ENCODE measurements at regions not wholly inside any gene's neighbourhood (a gene's known extent, or its start where the extent isn't known, plus 50 kb on each side); places are given as distances from the start of the nearest gene placed in this dataset.
A peak's percentile ranks its signal among the peaks of the same experiment; 100 is the strongest.

DNA sequence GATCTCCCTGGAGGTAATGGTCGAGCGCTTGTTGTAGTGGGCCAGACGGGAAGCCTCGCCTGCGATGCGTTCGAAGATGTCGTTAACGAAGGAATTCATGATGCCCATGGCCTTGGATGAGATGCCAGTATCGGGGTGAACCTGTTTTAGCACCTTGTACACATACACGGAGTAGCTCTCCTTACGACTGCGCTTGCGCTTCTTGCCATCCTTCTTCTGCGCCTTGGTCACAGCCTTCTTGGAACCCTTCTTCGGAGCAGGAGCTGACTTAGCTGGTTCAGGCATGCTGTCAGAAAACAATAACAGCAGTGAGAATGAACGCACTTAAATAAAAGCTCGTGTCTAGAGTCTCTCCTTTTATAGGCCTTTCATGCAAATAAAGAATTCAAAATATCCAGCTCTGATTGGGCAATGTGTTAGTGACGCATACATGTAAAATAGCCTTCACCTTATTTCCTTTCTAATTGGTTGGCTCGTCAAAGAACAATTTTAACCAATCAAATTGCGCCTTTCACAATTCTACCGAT lies 129.2 kb downstream of the HFE start:
- DNase-seq = peak; percentile 99

DNA sequence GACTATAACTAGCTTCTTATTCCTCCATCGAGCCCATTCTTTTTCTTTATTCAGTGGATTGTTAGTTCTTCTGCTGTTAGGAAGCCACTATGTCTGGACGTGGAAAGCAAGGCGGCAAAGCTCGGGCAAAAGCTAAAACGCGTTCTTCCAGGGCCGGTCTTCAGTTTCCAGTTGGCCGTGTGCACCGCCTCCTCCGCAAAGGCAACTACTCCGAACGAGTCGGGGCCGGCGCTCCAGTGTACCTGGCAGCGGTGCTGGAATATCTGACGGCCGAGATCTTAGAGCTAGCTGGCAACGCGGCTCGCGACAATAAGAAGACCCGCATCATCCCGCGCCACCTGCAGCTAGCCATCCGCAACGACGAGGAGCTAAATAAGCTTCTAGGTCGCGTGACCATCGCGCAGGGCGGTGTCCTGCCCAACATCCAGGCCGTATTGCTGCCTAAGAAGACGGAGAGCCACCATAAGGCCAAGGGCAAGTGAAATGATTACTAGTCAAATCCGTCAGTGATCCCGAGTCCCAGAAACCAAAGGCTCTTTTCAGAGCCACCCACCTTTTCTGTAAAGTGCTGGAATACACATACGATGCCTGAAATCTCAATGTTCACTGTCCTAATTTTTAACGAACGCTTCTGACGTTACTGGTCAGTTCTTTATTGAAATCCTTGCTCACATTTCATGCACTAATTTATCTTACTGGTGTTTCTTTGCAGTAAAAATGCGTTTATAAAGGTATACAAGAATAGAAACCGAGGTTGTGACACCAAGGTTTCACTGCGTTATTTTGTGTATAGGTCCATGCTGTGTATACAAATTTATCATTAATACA lies 129.9 kb downstream of the HFE start:
- peak; percentile 97 for DNase-seq

DNA sequence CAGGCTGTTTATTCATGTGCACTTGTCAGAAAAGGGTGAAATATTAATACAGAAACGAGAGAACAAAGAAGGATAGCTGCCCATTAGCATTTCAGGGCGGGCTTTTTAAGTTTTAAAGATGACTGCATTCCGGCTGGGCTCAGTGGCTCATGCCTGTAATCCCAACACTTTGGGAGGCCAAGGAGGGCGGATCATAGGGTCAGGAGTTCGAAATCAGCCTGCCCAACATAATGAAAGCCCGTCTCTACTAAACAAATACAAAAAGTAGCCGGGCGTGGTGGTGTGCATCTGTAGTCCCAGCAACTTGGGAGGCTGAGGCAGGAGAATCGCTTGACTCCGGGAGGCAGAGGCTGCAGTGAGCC lies 130.5 kb downstream of the HFE start:
- peak; percentile 35 for DNase-seq

DNA sequence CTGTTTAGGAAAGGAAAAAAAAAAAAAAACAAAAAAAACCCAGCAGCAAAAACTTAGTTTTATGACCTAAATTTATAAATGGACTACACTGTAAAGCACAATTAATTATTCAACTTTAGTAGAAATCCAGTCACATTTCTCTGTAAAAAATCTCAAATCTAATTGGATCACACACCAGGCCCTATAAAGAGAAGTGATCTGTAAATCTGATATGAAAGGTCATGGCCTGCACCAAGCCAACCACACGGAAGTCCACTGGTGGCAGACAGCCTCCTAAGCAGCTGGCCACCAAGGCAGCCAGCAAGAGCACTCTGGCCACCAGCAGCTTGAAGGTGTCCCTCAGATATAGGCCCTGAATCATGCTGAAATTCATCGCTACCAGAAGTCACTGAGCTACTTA lies 131.6 kb downstream of the HFE start:
- no peak for DNase-seq

DNA sequence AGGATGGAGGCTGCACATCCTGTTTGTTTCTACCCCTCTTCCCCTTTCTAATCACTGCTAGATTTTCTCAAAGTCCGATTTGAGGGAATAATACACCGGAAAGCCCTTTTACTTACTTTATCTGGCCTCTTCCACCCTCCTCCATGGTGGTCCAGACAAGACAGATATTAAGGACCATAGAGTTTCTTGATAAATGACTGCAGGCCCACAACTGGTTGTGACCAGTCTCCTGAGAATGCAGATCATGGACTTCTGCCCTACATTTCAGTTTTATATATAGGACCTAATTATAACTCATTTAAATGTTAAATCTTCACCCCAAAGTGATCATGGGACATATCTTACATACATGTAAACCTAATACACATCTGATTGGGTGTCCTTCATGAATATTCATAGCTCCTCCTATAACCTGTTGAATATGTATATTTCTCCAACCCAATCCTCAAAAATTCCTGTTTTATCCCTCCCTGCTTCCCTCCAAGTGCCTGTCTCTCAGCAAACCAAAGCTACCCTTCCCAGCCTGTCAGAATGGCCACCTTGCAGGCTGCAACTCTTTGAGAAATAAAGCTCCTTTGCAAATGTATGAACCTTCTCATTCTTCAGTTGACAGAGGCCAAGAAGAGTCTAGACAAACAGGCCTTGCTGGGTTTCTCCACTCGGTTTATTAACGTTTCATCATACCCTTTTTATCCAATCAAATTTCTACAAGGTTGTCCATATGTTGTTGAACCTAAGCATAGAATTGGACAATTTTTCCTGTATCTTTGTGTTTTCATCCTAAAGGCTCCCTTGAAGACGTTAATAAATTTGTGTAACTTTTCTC lies 133.1 kb downstream of the HFE start:
- DNase-seq = no peak

DNA sequence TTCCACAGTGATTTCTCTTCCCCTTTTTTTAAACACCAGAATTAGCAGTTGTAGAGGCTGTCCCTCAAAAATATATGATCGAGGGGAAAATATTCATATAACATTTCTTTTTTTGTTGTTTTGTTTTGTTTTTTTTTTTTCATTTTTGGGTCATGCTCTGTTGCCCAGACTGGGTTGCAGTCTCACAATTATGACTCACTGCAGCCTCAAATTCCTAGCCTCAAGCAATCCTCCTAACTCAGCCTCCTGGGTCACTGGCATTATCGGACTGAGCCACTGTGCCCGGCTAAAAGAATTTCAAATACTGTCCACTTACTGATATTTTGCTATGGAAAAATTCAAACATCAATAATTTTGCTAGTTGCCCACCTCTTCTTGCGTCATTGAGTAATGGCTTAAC lies 134.0 kb downstream of the HFE start:
- no peak for DNase-seq

DNA sequence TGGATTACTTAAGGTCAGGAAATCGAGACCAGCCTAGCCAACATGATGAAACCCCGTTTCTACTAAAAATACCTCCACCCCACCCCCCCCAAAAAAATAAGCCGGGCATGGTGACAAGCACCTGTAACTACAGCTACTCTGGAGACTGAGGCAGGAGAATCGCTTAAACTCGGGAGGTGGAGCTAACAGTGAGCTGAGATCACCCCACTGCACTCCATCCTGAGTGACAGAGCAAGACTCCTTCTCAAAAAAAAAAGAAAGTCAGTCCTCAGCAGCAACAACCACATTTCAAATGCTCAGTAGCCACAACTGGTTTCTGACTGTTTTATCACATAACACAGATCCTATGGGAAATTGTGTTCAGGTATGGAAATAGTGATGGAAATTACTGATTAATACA lies 135.3 kb downstream of the HFE start:
- DNase-seq = no peak

DNA sequence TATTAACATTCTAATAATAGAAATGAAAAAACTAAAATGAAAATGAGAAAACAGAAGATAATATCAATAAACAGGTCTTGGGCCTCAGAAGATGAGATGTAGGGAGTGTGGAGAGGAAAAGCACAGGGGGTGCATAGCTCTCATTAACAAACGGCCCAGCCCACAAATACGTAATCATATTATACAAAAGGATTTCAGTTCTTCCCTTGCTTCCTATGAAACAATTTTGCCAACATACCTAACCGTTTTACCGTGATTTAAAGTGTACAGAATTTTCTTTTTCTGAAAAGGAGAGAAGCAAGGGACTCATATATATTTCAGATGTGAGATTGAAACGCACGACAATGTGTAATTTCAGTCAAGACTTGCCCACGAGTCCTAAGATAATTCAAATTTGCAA lies 136.0 kb downstream of the HFE start:
- peak; percentile 76 for DNase-seq

DNA sequence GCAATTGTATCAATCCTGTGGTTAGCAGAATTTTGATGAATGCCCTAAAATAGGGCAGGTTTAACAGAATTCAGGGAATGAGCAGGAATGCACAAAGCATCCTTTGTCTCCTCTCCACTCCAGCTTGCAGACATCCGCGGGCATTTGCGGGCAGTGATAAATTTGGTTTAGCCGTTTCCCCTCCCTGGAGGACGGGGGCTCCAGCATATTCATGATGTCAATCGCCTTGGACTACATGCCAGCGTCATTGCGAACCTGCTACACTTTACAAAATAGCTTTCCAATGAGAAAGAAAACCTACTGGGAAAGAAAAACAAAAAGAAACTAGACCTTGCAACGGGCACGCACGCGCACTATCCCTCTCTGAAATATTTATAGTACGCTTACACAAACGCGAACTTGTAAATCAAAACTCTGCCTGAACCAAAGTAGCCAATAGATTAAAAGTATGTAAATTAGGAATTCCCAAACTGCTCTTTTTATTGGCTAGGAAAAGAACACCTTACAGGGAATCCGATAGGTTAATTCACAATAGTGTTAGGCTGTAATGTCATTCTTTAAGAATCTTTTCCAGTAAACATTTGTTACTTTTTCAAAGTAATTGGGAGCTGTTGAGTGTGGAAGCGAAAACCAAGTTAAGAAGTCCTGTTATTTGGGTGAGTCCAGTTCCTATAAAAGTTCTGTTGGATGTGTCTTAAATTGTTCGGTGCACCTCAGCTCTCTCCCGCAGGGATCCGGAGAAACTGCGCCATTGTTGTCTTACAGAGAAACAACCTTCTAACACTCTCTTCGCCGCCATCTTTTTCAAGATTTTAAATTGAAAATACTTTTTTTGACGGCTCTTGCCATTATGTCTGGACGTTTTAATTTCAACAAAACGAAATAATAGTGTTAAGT lies 136.7 kb downstream of the HFE start:
- DNase-seq = peak; percentile 98

DNA sequence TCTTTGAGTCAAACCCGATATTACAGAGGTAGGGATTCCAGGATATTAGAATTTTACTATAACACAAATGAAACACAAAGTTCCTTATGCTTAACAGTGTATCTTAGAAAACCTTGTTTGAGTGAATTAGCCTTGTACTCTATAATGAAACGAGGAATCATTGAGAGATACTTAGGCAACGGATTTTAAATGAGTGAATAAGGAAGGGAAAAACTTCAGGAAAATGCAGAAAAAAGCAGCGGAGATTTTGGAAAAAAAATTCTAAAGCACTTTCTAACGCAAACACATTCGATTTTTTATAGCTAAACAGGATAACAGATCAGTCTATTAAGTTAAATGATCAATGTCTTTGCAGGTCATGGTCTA lies 137.3 kb downstream of the HFE start:
- DNase-seq = no peak

DNA sequence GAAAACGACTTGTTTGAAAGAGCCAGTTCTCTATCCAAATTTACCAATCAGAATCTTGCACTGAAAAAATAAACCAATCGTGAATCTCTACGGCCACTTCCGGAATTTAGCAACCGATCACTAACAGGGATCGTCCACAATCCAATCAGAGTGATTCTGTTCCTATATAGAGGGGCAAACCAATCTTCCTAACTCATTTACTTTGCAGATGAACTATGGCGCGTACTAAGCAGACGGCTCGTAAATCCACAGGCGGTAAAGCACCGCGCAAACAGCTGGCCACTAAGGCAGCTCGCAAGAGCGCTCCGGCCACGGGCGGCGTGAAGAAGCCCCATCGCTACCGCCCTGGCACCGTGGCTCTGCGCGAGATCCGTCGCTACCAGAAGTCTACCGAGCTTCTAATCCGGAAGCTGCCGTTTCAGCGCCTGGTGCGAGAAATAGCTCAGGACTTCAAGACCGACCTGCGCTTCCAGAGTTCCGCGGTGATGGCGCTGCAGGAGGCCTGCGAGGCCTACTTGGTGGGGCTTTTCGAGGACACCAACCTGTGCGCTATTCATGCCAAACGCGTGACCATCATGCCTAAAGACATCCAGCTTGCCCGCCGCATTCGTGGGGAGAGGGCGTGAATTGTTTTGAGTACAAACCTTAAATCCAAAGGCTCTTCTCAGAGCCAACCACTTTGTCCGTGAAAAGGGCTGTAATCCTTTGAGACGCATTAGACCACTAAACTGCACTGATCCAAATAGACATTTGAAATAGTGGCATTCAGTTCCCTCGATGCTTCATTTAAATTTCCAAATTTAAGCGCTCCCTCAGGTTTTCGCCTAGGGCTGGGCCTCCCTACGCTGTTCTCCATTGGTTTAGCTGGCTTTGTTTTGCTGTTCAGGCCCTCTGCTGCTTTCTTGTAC lies 138.0 kb downstream of the HFE start:
- DNase-seq = peak; percentile 75

DNA sequence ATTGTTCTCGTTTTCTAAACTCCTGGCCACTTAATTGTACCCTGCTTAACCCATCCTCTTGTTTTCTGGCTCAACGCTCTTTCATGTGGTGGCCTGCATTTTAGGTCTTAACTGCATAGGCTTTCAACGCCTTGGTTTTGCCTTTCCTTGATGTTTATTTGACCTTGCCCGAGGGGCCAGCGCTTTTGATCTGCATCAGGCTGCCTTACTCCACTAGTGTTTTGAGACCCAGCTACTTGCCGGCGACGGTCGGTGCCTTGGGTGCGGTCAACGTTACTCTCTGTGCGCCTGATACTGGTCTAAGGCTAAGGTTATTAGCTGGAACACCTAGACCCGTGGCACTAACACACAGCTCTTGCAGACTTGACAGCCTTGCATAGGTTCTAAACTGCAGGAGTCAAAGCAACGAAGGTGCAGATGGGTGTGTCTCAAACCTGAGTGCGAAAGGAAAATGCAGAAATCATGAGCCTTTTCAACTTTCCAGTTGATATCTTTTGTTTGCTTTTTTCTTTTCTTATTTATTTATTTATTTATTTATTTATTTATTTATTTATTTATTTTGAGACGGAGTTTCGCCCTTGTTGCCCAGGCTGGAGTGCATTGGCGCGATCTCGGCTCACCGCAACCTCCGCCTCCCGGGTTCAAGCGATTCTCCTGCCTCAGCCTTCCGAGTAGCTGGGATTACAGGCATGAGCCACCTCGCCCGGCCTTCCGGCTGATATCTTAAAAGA lies 138.8 kb downstream of the HFE start:
- no peak for DNase-seq

DNA sequence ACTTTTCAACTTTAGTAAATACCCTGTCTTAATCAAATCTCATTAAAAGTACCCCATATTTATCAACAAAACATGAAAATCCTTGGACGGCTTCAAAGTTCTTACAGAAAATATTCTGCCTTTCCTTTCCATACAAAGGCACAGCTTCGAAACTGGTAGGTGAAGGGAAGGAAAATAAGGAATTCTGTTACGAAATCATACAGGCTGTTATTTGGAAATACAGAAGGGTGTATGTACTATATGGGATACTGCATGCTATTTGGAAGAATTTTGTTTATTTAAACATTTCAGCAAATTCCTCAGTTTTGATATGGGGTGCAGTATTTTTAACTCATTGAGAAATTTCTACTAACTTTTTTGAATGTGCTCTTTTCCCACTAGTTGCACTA lies 138.4 kb upstream of the BTN3A2 start:
- no peak for DNase-seq

DNA sequence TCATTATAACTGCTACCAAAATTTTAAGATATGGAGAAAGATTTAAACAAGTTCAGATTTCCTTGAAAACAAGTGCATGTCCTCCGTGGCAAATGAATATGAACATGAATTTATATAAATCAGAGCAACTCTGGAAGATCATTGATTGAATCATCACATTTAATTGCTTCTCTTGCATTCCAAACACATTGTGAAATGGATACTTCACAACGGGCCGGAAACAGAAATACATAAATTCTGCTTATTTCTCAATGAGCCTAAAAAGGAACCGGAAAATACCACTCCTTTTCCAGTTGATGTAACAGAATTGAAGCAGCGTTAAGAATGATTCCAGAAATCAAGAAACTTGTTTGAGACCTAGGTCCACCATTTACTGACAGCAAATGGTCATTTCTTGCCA lies 134.6 kb upstream of the BTN3A2 start:
- no peak for DNase-seq

DNA sequence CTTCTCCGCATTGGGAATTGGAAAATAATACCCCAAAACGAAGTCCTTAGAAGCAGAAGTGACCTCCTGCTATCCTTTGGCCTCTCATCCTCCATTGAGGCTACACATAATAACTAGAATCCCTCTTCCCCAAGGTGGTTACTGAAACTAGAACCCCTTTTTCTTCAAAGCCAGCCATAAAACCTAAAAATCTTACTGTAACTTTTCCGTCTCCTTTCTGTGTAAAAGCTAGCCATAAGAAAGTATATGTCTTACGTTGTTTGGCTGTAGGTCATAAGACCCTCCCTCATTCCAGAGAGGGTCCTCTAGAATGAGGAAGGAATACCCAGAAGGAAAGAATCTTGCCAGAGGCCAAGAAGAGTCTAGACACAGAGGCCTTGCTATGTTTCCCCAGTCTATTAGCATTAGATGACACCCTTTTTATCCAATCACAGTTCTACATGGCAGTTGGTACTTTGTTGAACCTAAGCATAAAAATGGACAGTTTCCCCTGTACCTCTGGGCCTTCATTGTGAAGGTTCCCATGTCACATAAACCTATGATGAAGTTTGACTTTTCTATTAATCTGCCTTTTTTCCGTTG lies 133.9 kb upstream of the BTN3A2 start:
- no peak for DNase-seq

DNA sequence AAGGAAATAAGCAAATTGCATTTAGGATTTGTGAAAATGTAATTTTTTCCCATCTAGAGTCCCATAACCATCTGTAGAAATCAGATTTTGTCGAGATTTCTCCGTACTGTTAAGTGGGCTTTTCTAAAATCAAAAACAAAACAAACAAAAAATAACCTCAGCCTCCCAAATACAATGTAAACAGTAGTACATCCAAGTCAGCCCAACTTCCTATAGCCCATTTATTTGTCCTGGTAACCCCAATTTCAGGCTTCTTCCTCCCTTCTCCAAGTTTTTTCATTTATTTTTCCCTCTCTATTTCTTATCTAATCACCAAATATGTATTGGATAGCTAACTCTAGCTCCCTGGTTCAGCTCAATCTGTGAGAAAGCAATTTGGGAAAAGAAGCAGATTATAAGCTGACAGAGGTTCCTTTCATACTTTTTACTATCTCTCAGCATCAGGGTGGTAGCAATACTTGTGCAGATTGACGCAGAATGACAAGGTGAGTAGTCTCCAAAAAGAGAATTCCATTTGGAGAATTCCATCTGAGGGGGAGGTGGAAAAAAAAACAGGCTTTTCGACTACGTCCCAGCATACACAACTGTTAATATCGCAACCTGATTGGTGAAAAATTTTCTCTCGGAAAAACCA lies 132.6 kb upstream of the BTN3A2 start:
- no peak for DNase-seq

DNA sequence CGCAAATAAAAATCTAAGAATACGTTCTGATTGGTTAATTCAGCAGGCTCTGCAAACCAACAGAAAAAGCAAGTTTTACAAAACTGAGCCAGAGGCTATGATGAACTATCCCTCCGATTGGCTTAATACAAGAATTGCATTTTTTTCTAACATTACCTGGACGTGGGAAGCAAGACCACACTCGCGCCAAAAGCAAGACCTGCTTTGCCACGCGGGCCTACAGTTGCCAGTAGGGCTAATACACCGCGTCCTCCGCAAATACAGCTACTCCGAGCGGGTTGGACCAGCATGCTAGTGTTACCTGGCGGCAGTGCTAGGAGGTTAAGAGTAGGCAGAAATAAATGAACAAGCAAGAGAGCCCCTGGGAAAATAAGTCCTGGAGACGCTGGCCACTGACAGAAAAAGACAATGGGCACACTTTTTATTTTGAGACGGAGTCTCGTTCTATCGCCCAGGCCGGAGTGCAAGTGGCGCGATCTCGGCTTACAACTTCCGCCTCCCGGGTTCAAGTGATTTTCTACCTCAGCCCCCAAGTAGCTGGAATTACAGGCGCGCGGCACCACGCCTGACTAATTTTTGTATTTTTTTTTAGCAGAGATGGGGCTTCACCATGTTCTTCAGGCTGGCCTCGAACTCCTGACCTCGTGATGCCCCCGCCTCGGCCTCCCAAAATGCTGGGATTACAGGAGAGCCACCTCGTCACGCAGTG lies 131.9 kb upstream of the BTN3A2 start:
- DNase-seq = no peak

DNA sequence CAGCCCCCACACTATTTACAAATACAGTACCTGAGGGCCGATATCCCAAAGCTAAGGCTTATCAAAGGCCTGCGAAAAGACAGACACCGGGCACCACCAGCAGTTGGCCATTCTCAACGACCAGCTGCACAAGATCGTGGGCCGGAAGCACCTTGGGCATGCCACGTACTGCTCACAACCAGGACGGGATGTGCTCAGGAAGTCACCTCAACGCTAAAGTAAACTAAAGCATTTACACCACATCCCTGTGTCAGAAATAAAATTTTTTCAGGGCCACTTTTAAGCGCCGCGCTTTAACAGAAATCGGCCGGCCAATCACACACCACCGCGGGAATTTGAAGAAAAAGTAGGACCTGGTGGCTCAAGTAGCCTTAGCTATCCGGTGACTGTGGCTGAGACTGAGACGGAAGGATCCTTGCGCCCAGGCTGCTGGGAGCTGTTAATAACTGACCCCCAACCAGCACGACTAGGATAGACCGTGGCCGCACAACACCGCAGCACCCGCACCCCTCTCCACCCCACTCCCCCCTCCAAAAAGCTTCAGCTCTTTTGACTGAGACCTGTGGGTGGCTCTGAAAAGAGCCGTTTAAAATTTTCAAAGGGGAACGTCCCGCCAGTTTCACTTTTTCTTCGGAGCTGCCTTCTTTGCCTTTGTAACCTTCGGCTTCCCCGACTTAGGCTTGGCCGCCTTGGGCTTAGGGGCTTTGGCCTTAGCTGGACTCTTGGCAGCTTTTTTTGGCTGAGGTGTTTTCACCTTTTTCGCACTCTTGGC lies 131.2 kb upstream of the BTN3A2 start:
- no peak for DNase-seq
